SK-N-SH (cell line): ENCODE measurements at regions not wholly inside any gene's neighbourhood (a gene's known extent, or its start where the extent isn't known, plus 50 kb on each side); places are given as distances from the start of the nearest gene placed in this dataset.

Source experiments
- CTCF ChIA-PET: fragments of 300-600, 350-600 bp; formaldehyde crosslinking; extraction: SDS; loops from one replicate; lab custom pipeline; 2021; lab: Yijun Ruan, JAX
- POLR2A ChIA-PET: fragments of 350-600 bp; sonication (Branson Sonifier 250); formaldehyde crosslinking; extraction: SDS; loops from one replicate; lab custom pipeline; 2020; ENCODE audit warnings: antibody characterized with exemption, inconsistent platforms; lab: Yijun Ruan, JAX
- DNase-seq: peaks from one replicate; pipeline ENCODE4 v3.0.0; 2012
- H2AFZ ChIP-seq: fragments of 200-600 bp; sonication (generic); 2 replicates; pipeline ENCODE4 v1.8.1; 2016; ENCODE audit warnings: antibody characterized with exemption, mild to moderate bottlenecking, low read depth
- H3F3A ChIP-seq: fragments of 200-600 bp; sonication (generic); replicated peaks from 2 replicates; pipeline ENCODE3; 2016; ENCODE audit warnings: antibody characterized with exemption, mild to moderate bottlenecking; ENCODE audit not compliant: insufficient read depth
- H3K27ac ChIP-seq, 2 experiments: fragments of 200-500 bp in 1 of 2; fragments of 200-600 bp in 1 of 2; sonication (Bioruptor generic) in 1 of 2; sonication (generic), shearing (Covaris generic) in 1 of 2; 2 replicates each; pipeline versions ENCODE4 v1.5.1 to v1.6.1; 2014 to 2016; ENCODE audit warnings: low read depth in 2 of 2, inconsistent platforms in 1 of 2, low read length in 1 of 2, mild to moderate bottlenecking in 1 of 2, mixed read lengths in 1 of 2
- H3K27me3 ChIP-seq: fragments of 200-600 bp; sonication (generic), shearing (Covaris generic); 2 replicates; pipeline ENCODE4 v1.6.1; 2016; ENCODE audit warnings: mixed run types; ENCODE audit not compliant: insufficient read depth
- H3K36me3 ChIP-seq, 2 experiments: fragments of 200-500 bp in 1 of 2; fragments of 200-600 bp in 1 of 2; sonication (Bioruptor generic) in 1 of 2; sonication (generic) in 1 of 2; replicated peaks in 1 of 2; 2 replicates each; pipeline versions ENCODE3 to v1.5.1; 2014 to 2016; ENCODE audit warnings: low read length in 1 of 2, mild to moderate bottlenecking in 1 of 2; ENCODE audit not compliant: insufficient read depth in 2 of 2, control insufficient read depth in 1 of 2
- H3K4me1 ChIP-seq, 2 experiments: fragments of 200-500 bp in 1 of 2; fragments of 200-600 bp in 1 of 2; sonication (Bioruptor generic) in 1 of 2; sonication (generic), shearing (Covaris generic) in 1 of 2; 2 replicates each; pipeline versions ENCODE4 v1.5.1 to v1.6.1; 2014 to 2016; ENCODE audit warnings: low read depth in 1 of 2, low read length in 1 of 2, mixed run types in 1 of 2; ENCODE audit not compliant: insufficient read depth in 2 of 2, control insufficient read depth in 1 of 2
- H3K4me2 ChIP-seq: fragments of 200-600 bp; sonication (generic), shearing (Covaris generic); 2 replicates; pipeline ENCODE4 v1.6.1; 2017; ENCODE audit warnings: mixed run types
- H3K4me3 ChIP-seq, 2 experiments: fragments of 200-500 bp in 1 of 2; fragments of 200-600 bp in 1 of 2; sonication (Bioruptor generic) in 1 of 2; sonication (generic), shearing (Covaris generic) in 1 of 2; 2 replicates each; pipeline versions ENCODE4 v1.5.1 to v1.8.1; 2014 to 2016; ENCODE audit warnings: low read depth in 2 of 2, inconsistent platforms in 1 of 2, low read length in 1 of 2, mild to moderate bottlenecking in 1 of 2, mixed read lengths in 1 of 2, moderate library complexity in 1 of 2
- H3K79me2 ChIP-seq: fragments of 200-600 bp; sonication (generic); 2 replicates; pipeline ENCODE4 v1.8.1; 2017; ENCODE audit warnings: mild to moderate bottlenecking; ENCODE audit not compliant: insufficient read depth
- H3K9ac ChIP-seq: fragments of 200-600 bp; sonication (generic); 2 replicates; pipeline ENCODE4 v1.6.1; 2017; ENCODE audit warnings: mixed run types
- H3K9me2 ChIP-seq: fragments of 200-600 bp; sonication (generic); 2 replicates; pipeline ENCODE4 v1.6.1; 2017; ENCODE audit warnings: mixed run types
- H3K9me3 ChIP-seq: fragments of 200-600 bp; sonication (generic); 2 replicates; pipeline ENCODE4 v1.6.1; 2017; ENCODE audit warnings: mixed run types, mild to moderate bottlenecking, moderate library complexity
- H4K20me1 ChIP-seq: fragments of 200-600 bp; sonication (generic); 2 replicates; pipeline ENCODE4 v1.6.1; 2017; ENCODE audit warnings: mild to moderate bottlenecking, mixed run types; ENCODE audit not compliant: insufficient read depth
- EP300 ChIP-seq, 2 experiments: IDR thresholded peaks; 2 replicates each; pipeline versions ENCODE4 v1.4.0 to v1.6.1; 2012; ENCODE audit warnings: borderline replicate concordance in 1 of 2, low read depth in 1 of 2, low read length in 1 of 2
- EZH2phosphoT487 ChIP-seq: fragments of 200-600 bp; sonication (generic); IDR thresholded peaks from 2 replicates; pipeline ENCODE4 v1.6.1; 2017; ENCODE audit warnings: low read depth, mixed run types, mild to moderate bottlenecking, antibody characterized with exemption, moderate library complexity, borderline replicate concordance
- FOSL2 ChIP-seq: IDR thresholded peaks from 2 replicates; pipeline ENCODE4 v1.4.0; 2012; ENCODE audit warnings: low read depth, mild to moderate bottlenecking, moderate library complexity, borderline replicate concordance
- JUND ChIP-seq: IDR thresholded peaks from 2 replicates; pipeline ENCODE4 v1.4.0; 2012
- RAD21 ChIP-seq: IDR thresholded peaks from 2 replicates; pipeline ENCODE4 v1.6.1; 2012; ENCODE audit warnings: mild to moderate bottlenecking, low read length
- RXRA ChIP-seq: IDR thresholded peaks from 2 replicates; pipeline ENCODE4 v1.4.0; 2012; ENCODE audit warnings: low read depth, mild to moderate bottlenecking, borderline replicate concordance
- TAF1 ChIP-seq: IDR thresholded peaks from 2 replicates; pipeline ENCODE4 v1.6.1; 2012; ENCODE audit warnings: low read depth, mild to moderate bottlenecking, low read length, moderate library complexity, borderline replicate concordance
- WGBS: methylation state at CpG from one replicate; pipeline ENCODE4 v1.1.6; 2017; ENCODE audit warnings: low lambda C conversion rate; 5-methylcytosine and 5-hydroxymethylcytosine counted together
- TF ChIP-seq, protein P1 (sequence below): fragments of 150-350 bp; IDR thresholded peaks from 2 replicates; pipeline ENCODE4 v1.6.1; 2016; ENCODE audit warnings: mild to moderate bottlenecking, low read depth, low read length
- TF ChIP-seq, protein P2 (sequence below): IDR thresholded peaks from 2 replicates; pipeline ENCODE4; 2012
- TF ChIP-seq, protein P3 (sequence below): IDR thresholded peaks from 2 replicates; pipeline ENCODE4 v1.4.0; 2012; ENCODE audit warnings: low read depth
- TF ChIP-seq, protein P4 (sequence below): IDR thresholded peaks from 2 replicates; pipeline ENCODE4 v1.4.0; 2012; ENCODE audit warnings: low read depth, borderline replicate concordance

DNA sequence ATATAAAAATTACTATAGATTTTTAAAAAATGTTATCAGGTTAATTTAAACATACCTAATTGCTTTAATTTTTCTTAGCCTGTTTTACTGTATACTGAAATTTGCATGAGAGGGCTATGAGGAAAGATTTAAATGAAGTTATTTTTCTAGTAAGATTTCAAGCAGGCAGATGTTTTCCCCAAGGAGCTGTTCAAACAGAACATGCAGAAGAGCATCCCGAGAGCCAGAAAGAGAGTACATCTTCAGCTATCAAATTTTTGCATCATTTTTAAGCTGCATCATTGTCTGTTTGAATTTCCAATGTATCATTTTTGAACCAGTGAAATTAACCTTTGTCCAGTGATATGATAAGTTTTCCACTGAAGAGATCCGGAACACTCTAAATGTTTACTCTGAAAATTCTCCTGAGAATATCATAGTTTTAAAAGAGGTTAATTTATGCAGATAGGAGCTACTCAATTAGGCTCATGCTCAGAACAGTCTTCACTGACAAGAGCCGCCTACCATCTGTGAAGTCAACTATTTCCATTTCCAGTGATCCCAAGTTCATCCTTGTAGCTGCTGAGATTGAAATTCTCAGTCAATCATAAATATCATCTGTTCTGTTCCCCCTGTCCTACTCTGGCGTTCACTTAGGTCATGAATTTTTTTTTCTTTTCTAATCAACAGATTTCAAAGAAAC, 467.7 kb upstream of the NBEA start:
- no peaks in the 10 kb centered on the region for H3K9me3 ChIP-seq
- 85% methylated on average over 4 of the region's 4 CpGs for WGBS
- no peaks in the 10 kb centered on the region for H3K36me3 ChIP-seq
- no peak overlapping the region for H3K27ac ChIP-seq
- ChIA-PET CTCF (interaction anchor here (0.9 kb wide), 1 partner anchor 13 kb away, joined by 3 read pairs; no protein-coding TSS in a partner anchor), POLR2A (no interaction called here)
- no peaks in the 10 kb centered on the region; a peak in 1 of 4 replicates for H3K4me1 ChIP-seq
- H3K4me3 ChIP-seq: no peak overlapping the region
- H3K27me3 ChIP-seq: no peaks in the 10 kb centered on the region
- H3K79me2 ChIP-seq: no peaks in the 10 kb centered on the region
- no peak overlapping the region for H3K9ac ChIP-seq
- no peaks in the 10 kb centered on the region for H4K20me1 ChIP-seq
- no peak for DNase-seq
- no peaks in the 10 kb centered on the region for H3F3A ChIP-seq
- H2AFZ ChIP-seq: no peak overlapping the region
- H3K4me2 ChIP-seq: no peak overlapping the region
- TF ChIP-seq TAF1 (no peak), RXRA (no peak), EZH2phosphoT487 (no peak)
- TF ChIP-seq, protein P1, sequence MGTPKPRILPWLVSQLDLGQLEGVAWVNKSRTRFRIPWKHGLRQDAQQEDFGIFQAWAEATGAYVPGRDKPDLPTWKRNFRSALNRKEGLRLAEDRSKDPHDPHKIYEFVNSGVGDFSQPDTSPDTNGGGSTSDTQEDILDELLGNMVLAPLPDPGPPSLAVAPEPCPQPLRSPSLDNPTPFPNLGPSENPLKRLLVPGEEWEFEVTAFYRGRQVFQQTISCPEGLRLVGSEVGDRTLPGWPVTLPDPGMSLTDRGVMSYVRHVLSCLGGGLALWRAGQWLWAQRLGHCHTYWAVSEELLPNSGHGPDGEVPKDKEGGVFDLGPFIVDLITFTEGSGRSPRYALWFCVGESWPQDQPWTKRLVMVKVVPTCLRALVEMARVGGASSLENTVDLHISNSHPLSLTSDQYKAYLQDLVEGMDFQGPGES: no peak
- TF ChIP-seq, protein P2, sequence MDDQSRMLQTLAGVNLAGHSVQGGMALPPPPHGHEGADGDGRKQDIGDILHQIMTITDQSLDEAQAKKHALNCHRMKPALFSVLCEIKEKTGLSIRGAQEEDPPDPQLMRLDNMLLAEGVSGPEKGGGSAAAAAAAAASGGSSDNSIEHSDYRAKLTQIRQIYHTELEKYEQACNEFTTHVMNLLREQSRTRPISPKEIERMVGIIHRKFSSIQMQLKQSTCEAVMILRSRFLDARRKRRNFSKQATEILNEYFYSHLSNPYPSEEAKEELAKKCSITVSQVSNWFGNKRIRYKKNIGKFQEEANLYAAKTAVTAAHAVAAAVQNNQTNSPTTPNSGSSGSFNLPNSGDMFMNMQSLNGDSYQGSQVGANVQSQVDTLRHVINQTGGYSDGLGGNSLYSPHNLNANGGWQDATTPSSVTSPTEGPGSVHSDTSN: no peak
- H3K9me2 ChIP-seq: no peaks in the 10 kb centered on the region

DNA sequence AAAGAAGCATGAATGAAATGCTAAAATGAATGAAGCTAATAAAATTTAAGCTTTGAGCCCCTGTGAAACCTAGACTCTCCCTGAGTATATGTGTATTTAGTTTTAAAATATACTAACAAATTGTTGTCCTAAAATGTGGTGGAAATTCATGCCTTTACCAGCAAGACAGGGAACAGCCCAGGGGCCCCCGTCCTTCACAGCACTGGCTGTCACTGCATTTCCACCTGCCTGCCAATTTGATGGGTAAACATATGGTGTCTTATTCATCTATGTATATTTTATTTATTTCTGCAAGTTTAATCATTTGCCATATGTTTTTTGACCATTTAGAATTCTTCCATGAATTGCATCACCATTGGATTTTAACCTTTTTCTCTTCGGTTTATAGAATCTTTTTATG, 463.7 kb upstream of the NBEA start:
- no peaks in the 10 kb centered on the region for H3F3A ChIP-seq
- no peaks in the 10 kb centered on the region for H3K36me3 ChIP-seq
- 57% methylated on average over 2 of the region's 2 CpGs for WGBS

More for the DNA sequence above, 463.7 kb upstream of the NBEA start:
- no peaks in the 10 kb centered on the region for H3K4me1 ChIP-seq
- no peak overlapping the region for H2AFZ ChIP-seq
- POLR2A ChIA-PET: no interaction called here
- H3K79me2 ChIP-seq: no peaks in the 10 kb centered on the region
- no peak overlapping the region for H3K4me2 ChIP-seq
- TF ChIP-seq FOSL2: no peak
- TF ChIP-seq, protein P2: no peak
- no peak for TF ChIP-seq EP300 (IDR thresholded peaks at IDR 0.05; ENCODE audit: borderline replicate concordance in 1 of 2, low read depth in 1 of 2, low read length in 1 of 2)
- no peak for TF ChIP-seq RAD21
- TF ChIP-seq, protein P3, sequence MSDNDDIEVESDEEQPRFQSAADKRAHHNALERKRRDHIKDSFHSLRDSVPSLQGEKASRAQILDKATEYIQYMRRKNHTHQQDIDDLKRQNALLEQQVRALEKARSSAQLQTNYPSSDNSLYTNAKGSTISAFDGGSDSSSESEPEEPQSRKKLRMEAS: no peak
- TF ChIP-seq JUND: no peak
- TF ChIP-seq, protein P4, sequence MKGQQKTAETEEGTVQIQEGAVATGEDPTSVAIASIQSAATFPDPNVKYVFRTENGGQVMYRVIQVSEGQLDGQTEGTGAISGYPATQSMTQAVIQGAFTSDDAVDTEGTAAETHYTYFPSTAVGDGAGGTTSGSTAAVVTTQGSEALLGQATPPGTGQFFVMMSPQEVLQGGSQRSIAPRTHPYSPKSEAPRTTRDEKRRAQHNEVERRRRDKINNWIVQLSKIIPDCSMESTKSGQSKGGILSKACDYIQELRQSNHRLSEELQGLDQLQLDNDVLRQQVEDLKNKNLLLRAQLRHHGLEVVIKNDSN: no peak
- H4K20me1 ChIP-seq: no peaks in the 10 kb centered on the region
- no peaks in the 10 kb centered on the region for H3K9me2 ChIP-seq
- H3K27me3 ChIP-seq: no peaks in the 10 kb centered on the region
- H3K27ac ChIP-seq: no peak overlapping the region
- no peak overlapping the region for H3K9ac ChIP-seq
- CTCF ChIA-PET: no interaction called here
- DNase-seq: no peak
- no peak overlapping the region for H3K4me3 ChIP-seq
- H3K9me3 ChIP-seq: no peaks in the 10 kb centered on the region
